HG03108 (cell line): ENCODE measurements at regions not wholly inside any gene's neighbourhood (a gene's known extent, or its start where the extent isn't known, plus 50 kb on each side); places are given as distances from the start of the nearest gene placed in this dataset.

Source experiments
- ATAC-seq: cut with Tn5 transposase; IDR thresholded peaks from one replicate; pipeline ENCODE4 v1.9.1; 2021; ENCODE audit warnings: moderate library complexity; ENCODE audit not compliant: unreplicated experiment

GRCh38 chr9:663541-663940 lies 178.0 kb upstream of the DMRT1 start:
- ATAC-seq: no peak

GRCh38 chr9:665296-665695 lies 176.2 kb upstream of the DMRT1 start:
- no peak for ATAC-seq

GRCh38 chr9:671997-672396 lies 169.5 kb upstream of the DMRT1 start:
- ATAC-seq: no peak

- ATAC-seq: no peak
Observed at GRCh38 chr9:672851-673250, 168.6 kb upstream of the DMRT1 start.

- ATAC-seq: no peak
Observed at GRCh38 chr9:673264-673965, 168.1 kb upstream of the DMRT1 start.

- ATAC-seq: no peak
Observed at GRCh38 chr9:673966-674526, 167.5 kb upstream of the DMRT1 start.

- no peak for ATAC-seq
Observed at GRCh38 chr9:675697-676370, 165.7 kb upstream of the DMRT1 start.

GRCh38 chr9:676780-677438 lies 164.6 kb upstream of the DMRT1 start:
- ATAC-seq: no peak

GRCh38 chr9:677461-678097 lies 163.9 kb upstream of the DMRT1 start:
- ATAC-seq: no peak

- ATAC-seq: no peak
Observed at GRCh38 chr9:678897-679296, 162.6 kb upstream of the DMRT1 start.

- ATAC-seq: no peak
Observed at GRCh38 chr9:679462-679861, 162.0 kb upstream of the DMRT1 start.

- ATAC-seq: no peak
Observed at GRCh38 chr9:680106-680505, 161.4 kb upstream of the DMRT1 start.

GRCh38 chr9:682633-683508 lies 158.6 kb upstream of the DMRT1 start:
- ATAC-seq: no peak

- ATAC-seq: no peak
Observed at GRCh38 chr9:683509-684021, 157.9 kb upstream of the DMRT1 start.

- no peak for ATAC-seq
Observed at GRCh38 chr9:684054-684890, 157.2 kb upstream of the DMRT1 start.

- no peak for ATAC-seq
Observed at GRCh38 chr9:684941-685340, 156.6 kb upstream of the DMRT1 start.

- no peak for ATAC-seq
Observed at GRCh38 chr9:686321-686813, 155.1 kb upstream of the DMRT1 start.

GRCh38 chr9:687034-687785 lies 154.3 kb upstream of the DMRT1 start:
- no peak for ATAC-seq
